ENCODE measurements at regions not wholly inside any gene's neighbourhood (a gene's known extent, or its start where the extent isn't known, plus 50 kb on each side); places are given as distances from the start of the nearest gene placed in this dataset.
A peak's percentile ranks its signal among the peaks of the same experiment; 100 is the strongest.

DNA sequence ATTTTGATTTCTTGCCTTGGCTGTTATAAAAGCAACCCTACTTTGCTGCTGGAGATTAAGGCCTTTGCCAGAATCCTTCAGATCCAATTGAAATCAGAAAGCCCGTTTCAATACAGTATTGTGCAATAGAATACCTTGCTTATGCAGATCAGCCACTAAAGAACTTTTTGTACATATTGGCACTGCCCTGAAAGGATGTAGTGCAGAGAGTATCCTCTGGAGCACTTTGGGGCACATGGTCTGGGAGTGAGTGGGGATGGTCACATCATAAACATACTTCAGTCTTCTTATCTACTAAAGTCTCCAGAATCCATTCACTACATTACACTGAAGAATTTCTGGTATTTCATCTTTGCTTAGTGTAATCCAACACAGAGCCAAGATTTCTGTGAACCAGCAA, 189.0 kb downstream of the CENPF start:
- no peaks in the 10 kb centered on the region for H3K27me3 ChIP-seq (ENCODE audit: control insufficient read depth in 1 of 2, insufficient read depth in 2 of 2, low read length in 2 of 2)
- H3K79me2 ChIP-seq (ENCODE audit: insufficient read depth, low read length): no peaks in the 10 kb centered on the region
- H3K4me2 ChIP-seq (ENCODE audit: low read depth, low read length): no peak overlapping the region
- 0% methylated on average over 1 of the region's 1 CpG for whole genome bisulfite sequencing (ENCODE audit: low lambda C conversion rate)
- in situ Hi-C loops (cut with HindIII; ENCODE audit: extremely low pct_ligation_motif_present, low pct_unique_long_range_greater_than_20kb) (no loop called here), intact Hi-C loops (cut with micrococcal nuclease; ENCODE audit: unreplicated experiment) (loop anchor here (5.0 kb wide), 1 partner anchor 1070 kb away; no protein-coding TSS in a partner anchor)
- no peak overlapping the region for H2AFZ ChIP-seq (ENCODE audit: low read length)
- TF ChIP-seq BRCA1 (CRISPR knock-in tag; IDR thresholded peaks at IDR 0.05): no peak
- TF ChIP-seq CEBPB (IDR thresholded peaks at IDR 0.05; ENCODE audit: borderline replicate concordance, low read depth, low read length): peak; percentile 67
- FAIRE-seq (no peak), DNase-seq (ENCODE audit: low spot score) (no peak), ATAC-seq (no peak)
- no peak overlapping the region for H3K9ac ChIP-seq (ENCODE audit: insufficient read depth, low read depth, low read length)
- no peak overlapping the region for H3K4me3 ChIP-seq (replicated peaks in 1 of 3; ENCODE audit: insufficient read depth in 1 of 3, low read depth in 2 of 3, low read length in 3 of 3)
- POLR2A ChIA-PET: no interaction called here
- no peaks in the 10 kb centered on the region for H3K9me3 ChIP-seq (ENCODE audit: low read length)
- H3K27ac ChIP-seq (ENCODE audit: extremely low read length, insufficient read depth, low read length): no peak overlapping the region
- H3K4me1 ChIP-seq (ENCODE audit: insufficient read depth, low read length): no peaks in the 10 kb centered on the region
- no peaks in the 10 kb centered on the region for H3K36me3 ChIP-seq (replicated peaks in 1 of 2; ENCODE audit: control insufficient read depth in 1 of 2, insufficient read depth in 2 of 2, low read length in 2 of 2)
- no TSS peak for BruUV-seq (replicated peaks)
- no peaks in the 10 kb centered on the region for H4K20me1 ChIP-seq (ENCODE audit: insufficient read depth, low read length)
- CTCF ChIA-PET (ENCODE audit: low intra/inter-chr PET ratio, low total read pairs): no interaction called here

DNA sequence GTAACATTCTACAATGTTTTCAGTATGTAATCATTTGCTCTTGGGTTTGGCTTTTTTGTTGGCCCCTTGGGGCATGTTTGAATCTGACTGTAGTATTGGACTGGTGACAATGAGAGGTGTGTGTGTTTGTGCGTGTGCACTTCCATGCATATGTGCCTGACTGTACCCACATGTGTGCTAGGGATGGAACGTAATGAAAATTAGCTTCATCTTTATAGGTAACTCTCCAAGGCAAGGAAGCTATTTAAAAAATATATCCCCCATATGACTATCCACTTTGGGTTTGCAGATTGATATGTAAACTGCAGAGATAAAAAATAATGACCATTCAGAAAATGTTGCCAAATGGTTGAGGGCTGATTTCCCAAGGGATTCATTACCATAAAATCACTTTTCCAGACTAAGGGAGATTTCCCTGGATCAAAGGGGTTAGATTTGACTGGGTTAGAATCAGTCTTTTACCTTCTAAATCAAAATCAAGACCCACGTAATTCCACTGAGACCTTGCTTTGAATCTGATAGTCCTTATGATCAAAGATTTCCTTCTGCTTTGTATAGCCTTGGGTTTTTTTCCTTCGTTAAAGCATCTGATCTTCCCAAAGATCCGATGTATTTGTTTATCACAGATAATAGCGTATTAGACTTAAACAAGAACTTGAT, 189.7 kb downstream of the CENPF start:
- no peaks in the 10 kb centered on the region for H3K27me3 ChIP-seq (ENCODE audit: control insufficient read depth in 1 of 2, insufficient read depth in 2 of 2, low read length in 2 of 2)
- BruUV-seq (replicated peaks): no TSS peak
- H2AFZ ChIP-seq (ENCODE audit: low read length): no peak overlapping the region
- H3K79me2 ChIP-seq (ENCODE audit: insufficient read depth, low read length): no peaks in the 10 kb centered on the region
- H3K4me3 ChIP-seq (replicated peaks in 1 of 3; ENCODE audit: insufficient read depth in 1 of 3, low read depth in 2 of 3, low read length in 3 of 3): no peak overlapping the region
- intact Hi-C loops (cut with micrococcal nuclease; ENCODE audit: unreplicated experiment) (loop anchor here (5.0 kb wide), 1 partner anchor 1070 kb away; no protein-coding TSS in a partner anchor), in situ Hi-C loops (cut with HindIII; ENCODE audit: extremely low pct_ligation_motif_present, low pct_unique_long_range_greater_than_20kb) (no loop called here)
- no peaks in the 10 kb centered on the region for H4K20me1 ChIP-seq (ENCODE audit: insufficient read depth, low read length)
- 21% methylated on average over 6 of the region's 6 CpGs for WGBS (ENCODE audit: low lambda C conversion rate)
- no peaks in the 10 kb centered on the region for H3K9me3 ChIP-seq (ENCODE audit: low read length)
- DNase-seq (ENCODE audit: low spot score) (no peak), FAIRE-seq (no peak), ATAC-seq (no peak)
- H3K4me2 ChIP-seq (ENCODE audit: low read depth, low read length): no peak overlapping the region
- CTCF ChIA-PET (ENCODE audit: low intra/inter-chr PET ratio, low total read pairs): no interaction called here
- POLR2A ChIA-PET: no interaction called here
- no peaks in the 10 kb centered on the region for H3K36me3 ChIP-seq (replicated peaks in 1 of 2; ENCODE audit: control insufficient read depth in 1 of 2, insufficient read depth in 2 of 2, low read length in 2 of 2)
- H3K27ac ChIP-seq (ENCODE audit: extremely low read length, insufficient read depth, low read length): no peak overlapping the region
- no peak for TF ChIP-seq GFI1 (CRISPR knock-in tag; IDR thresholded peaks at IDR 0.05; ENCODE audit: borderline replicate concordance)
- TF ChIP-seq, protein P1, sequence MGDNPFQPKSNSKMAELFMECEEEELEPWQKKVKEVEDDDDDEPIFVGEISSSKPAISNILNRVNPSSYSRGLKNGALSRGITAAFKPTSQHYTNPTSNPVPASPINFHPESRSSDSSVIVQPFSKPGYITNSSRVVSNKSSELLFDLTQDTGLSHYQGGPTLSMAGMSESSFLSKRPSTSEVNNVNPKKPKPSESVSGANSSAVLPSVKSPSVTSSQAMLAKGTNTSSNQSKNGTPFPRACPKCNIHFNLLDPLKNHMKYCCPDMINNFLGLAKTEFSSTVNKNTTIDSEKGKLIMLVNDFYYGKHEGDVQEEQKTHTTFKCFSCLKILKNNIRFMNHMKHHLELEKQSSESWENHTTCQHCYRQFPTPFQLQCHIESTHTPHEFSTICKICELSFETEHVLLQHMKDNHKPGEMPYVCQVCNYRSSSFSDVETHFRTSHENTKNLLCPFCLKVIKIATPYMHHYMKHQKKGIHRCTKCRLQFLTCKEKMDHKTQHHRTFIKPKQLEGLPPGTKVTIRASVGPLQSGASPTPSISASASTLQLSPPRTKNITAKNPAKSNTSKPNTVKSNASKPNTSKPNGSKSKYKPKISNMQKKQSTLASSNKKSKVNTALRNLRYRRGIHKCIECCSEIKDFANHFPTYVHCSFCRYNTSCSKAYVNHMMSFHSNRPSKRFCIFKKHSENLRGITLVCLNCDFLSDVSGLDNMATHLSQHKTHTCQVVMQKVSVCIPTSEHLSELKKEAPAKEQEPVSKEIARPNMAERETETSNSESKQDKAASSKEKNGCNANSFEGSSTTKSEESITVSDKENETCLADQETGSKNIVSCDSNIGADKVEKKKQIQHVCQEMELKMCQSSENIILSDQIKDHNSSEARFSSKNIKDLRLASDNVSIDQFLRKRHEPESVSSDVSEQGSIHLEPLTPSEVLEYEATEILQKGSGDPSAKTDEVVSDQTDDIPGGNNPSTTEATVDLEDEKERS (CRISPR knock-in tag; IDR thresholded peaks at IDR 0.05): no peak
- H3K4me1 ChIP-seq (ENCODE audit: insufficient read depth, low read length): no peaks in the 10 kb centered on the region
- no peak overlapping the region for H3K9ac ChIP-seq (ENCODE audit: insufficient read depth, low read depth, low read length)

Data from HepG2 (cell line).